AG09309 (cell line): ENCODE measurements at regions not wholly inside any gene's neighbourhood (a gene's known extent, or its start where the extent isn't known, plus 50 kb on each side); places are given as distances from the start of the nearest gene placed in this dataset.
"Not testable (repeated sequence)": the region's sequence is repeated elsewhere in the genome, so short reads cannot be mapped to it uniquely, and the experiment has no call there.

ENCODE experiments used
- DNase-seq: peaks from one replicate; pipeline ENCODE4 v3.0.0-alpha.2; 2010; ENCODE audit warnings: low read depth
- H3K4me3 ChIP-seq: 2 replicates; pipeline ENCODE4 v1.5.1; 2011; ENCODE audit warnings: mild to moderate bottlenecking, low read depth, low read length, moderate library complexity; ENCODE audit not compliant: control insufficient read depth
- TF ChIP-seq, protein P1 (sequence below): IDR thresholded peaks from 2 replicates; pipeline ENCODE4 v1.5.1; 2011; ENCODE audit warnings: mild to moderate bottlenecking, low read depth, low read length, inconsistent platforms; ENCODE audit not compliant: insufficient read depth, control insufficient read depth; ENCODE audit errors: missing control alignments

DNA sequence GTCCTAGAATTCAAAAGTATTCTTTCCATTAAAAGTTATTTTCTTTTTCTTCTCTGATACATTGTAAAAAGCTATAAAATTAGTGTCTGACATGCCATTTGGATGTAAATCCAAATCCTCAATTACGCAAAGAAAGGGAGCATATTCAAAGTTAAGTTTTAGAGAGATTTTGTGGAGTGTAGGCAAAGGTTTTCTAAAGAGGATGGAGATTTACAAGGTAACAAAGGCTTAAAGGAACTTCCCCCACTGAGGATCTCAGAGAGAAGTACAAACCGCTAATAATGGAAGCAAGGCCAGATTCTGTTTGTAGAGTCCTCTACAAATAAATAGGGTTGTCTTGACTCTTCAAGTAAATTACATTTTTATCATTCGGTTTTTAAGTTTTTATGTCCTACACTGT lies 91.0 kb upstream of the MAPK10 start:
- TF ChIP-seq, protein P1, sequence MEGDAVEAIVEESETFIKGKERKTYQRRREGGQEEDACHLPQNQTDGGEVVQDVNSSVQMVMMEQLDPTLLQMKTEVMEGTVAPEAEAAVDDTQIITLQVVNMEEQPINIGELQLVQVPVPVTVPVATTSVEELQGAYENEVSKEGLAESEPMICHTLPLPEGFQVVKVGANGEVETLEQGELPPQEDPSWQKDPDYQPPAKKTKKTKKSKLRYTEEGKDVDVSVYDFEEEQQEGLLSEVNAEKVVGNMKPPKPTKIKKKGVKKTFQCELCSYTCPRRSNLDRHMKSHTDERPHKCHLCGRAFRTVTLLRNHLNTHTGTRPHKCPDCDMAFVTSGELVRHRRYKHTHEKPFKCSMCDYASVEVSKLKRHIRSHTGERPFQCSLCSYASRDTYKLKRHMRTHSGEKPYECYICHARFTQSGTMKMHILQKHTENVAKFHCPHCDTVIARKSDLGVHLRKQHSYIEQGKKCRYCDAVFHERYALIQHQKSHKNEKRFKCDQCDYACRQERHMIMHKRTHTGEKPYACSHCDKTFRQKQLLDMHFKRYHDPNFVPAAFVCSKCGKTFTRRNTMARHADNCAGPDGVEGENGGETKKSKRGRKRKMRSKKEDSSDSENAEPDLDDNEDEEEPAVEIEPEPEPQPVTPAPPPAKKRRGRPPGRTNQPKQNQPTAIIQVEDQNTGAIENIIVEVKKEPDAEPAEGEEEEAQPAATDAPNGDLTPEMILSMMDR: no peak
- H3K4me3 ChIP-seq: no peak overlapping the region
- DNase-seq: no peak

DNA sequence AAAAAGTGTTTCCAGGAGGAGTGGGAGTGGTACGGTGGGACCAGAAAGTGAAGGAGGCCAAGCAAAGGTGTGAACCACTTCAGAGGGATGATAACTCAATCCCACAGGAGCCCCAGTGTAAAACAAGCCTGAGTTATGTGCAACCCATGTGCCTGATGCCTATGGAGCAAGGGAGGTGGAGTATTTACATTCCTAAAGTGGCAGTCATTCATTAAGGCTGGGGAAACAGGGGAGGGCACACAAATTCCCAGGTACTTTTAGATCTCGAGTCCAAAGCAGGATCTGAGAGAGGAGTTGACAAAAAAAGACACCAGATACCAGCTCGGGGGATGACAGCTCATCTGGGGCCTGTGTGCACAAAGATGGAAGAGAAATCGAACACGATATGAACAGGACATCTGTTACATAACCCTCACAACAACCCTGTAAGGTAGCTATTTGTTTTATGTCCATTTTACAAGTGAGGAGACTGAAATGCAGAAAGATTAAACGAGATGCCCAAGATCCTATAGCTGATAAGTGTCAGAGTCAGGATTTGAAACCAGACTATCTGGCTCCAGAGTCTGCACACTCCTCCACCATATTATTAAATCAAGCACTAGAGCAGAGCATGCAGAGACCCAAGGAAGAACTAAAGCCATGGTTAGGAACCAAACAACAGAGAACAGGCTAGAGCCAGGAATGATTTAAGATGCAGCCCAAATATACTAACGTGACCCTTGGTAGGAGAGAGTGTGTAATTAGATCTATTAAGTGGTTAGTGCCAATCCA lies 91.9 kb upstream of the MAPK10 start:
- DNase-seq: no peak
- no peak overlapping the region for H3K4me3 ChIP-seq
- TF ChIP-seq, protein P1: no peak

DNA sequence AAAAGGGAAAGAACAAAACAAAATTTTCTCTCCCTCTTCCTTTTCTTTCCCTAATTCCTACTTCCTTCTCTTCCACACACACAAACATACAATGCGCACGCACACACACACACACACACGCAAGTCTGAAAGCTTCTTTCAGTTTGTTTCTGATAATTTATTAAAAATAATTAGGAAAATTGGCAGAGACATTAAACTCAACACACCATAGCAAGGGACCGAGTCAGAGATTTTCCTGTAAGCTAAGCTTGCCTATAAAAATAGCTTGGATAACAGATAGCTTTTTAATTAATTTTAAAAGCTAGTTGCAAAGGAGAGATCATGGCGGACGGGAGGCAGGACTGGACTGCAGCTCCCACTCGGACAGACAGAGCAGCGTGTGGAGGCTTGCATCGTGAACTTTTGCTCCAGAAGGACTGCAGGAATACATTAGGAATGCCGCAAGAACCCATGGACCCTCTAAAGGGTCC lies 92.6 kb upstream of the MAPK10 start:
- TF ChIP-seq, protein P1: no peak
- no peak for DNase-seq
- no peak overlapping the region for H3K4me3 ChIP-seq

DNA sequence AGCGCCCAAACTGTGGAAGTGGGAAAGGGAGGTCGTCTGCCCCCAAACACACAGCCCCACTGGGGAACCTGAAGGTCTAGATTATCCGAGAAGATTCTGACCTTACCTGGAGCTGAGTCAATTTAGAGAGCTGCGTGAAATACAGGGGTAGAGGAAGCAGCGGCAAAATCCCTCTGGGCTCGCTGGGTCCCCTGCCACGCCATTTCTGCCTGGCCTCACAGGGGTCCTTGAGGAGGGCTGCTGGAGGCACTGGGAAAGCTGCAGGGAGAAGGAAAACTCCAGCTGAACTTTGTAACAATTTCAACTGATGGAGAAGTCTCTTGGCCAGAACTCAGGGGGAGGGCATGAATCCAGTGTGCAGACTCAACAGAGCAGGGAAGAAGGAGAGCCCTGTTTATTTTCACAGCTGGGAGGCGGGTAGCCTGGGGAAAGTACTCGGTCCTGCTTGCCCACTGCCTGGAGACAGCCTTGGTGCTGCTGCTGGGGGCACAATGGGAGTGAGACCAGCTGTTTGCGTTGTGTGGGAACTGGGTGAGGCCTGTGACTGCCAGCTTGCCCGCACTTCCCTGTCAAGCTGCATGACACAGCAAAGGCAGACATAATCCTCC lies 93.2 kb upstream of the MAPK10 start:
- no peak for DNase-seq
- H3K4me3 ChIP-seq: no peak overlapping the region
- TF ChIP-seq, protein P1: no peak

DNA sequence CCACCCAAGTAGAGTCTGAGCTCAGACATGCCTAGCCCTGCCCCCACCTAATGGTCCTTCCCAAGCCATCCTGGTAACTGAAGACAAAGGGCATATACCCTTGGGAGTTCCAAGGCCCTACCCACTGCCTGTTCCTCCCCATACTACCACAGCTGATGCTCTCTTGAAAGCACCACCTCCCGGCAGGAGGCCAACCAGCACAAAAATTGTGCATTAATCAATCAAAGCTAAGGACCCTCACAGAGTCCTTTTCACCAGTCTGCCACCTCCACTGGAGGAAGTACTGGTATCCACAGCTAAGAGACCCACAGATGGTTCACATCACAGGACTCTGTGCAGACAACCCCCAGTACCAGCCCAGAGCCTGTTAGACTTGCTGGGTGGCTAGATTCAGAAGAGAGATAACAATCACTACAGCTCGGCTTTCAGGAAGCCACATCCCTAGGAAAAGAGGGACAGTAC lies 93.8 kb upstream of the MAPK10 start:
- not testable (repeated sequence) for DNase-seq

DNA sequence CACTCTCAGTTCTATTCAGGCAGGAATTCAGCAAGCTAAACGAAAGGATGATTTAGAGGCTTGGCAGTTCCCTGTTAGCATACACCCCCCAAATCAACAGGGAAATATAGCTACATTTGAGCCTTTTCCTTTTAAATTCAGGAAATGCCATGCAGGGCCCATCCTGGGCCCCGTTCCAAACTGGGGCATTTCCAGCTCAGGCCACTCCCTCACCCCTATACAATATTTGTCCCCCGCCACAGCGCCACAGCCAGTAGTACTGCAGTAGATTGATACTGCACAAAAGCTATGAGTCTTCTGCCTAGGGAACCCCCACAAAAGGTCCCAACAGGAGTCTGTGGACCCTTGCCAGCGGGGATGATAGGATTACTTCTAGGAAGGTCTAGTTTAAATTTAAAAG lies 102.0 kb upstream of the MAPK10 start:
- no peak overlapping the region for H3K4me3 ChIP-seq
- TF ChIP-seq, protein P1: no peak
- no peak for DNase-seq

More for the DNA sequence above, 93.8 kb upstream of the MAPK10 start:
- not testable (repeated sequence) for H3K4me3 ChIP-seq

DNA sequence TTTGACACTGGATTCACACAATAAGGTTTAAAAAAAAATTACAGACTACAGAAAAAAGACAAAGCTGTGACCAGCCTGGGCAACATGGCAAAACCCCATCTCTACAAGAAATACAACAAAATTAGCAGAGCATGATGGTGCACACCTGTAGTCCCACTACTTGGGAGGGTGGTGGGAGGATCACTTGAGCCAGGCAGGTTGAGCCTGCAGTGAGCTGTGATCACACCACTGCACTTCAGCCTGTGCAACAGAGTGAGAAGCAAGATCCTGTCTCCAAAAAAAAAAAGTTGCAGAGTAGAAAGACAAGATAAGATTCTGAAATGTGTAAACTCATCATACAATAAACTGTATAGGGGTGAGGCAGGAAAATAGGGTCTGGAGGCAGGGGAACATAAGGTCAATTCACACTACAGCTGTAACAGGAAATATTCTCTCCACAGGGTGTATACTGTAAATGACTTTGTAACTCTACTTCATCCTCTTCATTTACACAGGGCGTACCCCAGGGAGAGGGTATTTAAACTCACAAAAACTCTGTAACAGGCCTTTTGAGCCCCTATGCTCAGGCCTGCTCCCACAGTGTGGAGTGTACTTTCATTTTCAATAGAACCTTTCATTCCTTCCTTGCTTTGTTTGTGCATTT lies 112.6 kb upstream of the MAPK10 start:
- DNase-seq: no peak
- TF ChIP-seq, protein P1: no peak
- H3K4me3 ChIP-seq: no peak overlapping the region

DNA sequence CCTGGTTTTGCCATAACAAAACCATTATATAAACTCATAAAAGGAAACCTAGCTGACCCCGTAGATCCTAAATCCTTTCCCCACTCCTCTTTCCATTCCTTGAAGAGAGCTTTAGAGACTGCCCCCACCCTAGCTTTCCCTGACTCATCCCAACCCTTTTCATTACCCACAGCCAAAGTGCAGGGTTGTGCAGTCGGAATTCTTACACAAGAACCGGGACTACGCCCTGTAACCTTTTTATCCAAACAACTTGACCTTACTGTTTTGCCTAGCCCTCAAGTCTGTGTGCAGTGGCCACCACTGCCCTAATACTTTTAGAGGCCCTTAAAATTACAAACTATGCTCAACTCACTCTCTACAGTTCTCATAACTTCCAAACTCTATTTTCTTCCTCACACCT lies 116.0 kb upstream of the PTPN13 start:
- H3K4me3 ChIP-seq, DNase-seq: not testable (repeated sequence)
